Midbrain (tissue), 1 donor: ENCODE measurements at regions not wholly inside any gene's neighbourhood (a gene's known extent, or its start where the extent isn't known, plus 50 kb on each side); places are given as distances from the start of the nearest gene placed in this dataset.
"Not testable (repeated sequence)": the region's sequence is repeated elsewhere in the genome, so short reads cannot be mapped to it uniquely, and the experiment has no call there.

Source experiments
- DNase-seq: peaks from one replicate; lab custom pipeline; 2025; lab: John Stamatoyannopoulos, UW

DNA sequence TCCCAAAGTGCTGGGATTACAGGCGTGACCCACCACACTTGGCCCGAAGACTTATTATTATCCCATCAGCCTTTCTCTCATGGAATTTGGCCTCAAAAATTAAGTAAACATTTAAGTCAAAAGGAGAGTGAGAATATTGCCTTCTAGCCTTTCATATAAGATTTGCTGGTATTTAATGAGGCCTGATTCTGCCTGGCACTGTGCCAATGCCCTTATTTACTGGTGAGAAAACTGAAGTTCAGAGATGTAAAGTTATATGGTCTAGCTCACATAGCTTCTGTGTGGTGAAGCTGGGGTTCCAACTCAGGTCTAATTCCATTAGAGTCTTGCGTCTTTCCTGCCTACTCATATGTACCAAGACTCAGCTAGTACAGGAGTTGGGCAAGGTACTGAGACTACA, 260.2 kb downstream of the SDHAF3 start:
- DNase-seq = no peak

DNA sequence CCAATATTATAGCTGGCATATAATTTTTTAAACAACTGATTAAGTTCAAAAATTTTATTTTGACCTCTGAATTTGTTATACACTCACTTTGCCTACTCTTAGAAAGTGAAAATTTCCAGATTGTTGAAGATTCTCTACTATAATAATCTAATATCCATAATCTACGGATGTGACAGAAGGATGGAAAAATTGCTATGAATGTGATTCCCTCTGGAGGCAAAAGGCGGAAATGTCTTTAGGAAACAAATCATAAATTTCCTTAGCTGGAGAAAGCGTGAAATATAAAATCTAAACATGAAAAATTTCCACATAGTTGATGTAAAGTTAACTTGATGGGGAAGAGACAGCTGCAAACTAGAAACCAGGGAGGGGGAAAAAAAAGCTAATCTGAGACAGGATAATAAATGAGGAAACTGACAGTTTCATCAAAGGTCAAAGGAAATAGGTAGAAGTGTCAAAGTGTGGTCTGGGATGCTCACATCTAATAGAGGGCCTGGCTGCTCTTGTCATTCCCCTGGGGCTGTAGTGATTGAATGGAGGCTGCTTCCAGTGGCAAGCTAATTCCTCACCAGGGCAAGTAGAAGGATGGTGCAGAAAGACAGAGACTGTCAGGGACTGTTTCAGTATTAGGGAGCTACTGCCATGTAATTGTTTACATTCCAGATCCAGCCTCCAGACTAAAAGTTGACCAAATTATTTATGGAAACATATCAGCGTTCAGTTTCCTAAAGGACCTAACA, 264.5 kb downstream of the SDHAF3 start:
- peak; percentile 6 for DNase-seq

DNA sequence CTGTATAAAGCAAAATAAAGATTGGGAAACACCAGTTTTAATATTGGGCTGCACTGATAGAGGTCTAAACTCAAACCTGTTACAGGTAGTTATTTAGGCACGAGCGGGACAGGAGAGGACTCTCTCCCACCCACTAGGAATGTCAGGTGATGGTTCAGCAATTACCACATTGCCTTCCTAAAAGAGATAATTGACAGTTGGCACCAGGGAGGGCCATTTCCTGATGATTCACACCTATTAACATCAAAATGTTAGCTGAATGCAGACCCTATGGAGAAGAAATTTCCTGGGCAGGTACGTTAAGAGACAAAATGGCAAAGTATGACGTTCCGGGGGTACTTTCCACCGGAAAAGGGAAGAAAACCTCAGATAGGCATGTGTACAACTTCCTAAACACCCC, 272.6 kb downstream of the SDHAF3 start:
- DNase-seq = no peak

DNA sequence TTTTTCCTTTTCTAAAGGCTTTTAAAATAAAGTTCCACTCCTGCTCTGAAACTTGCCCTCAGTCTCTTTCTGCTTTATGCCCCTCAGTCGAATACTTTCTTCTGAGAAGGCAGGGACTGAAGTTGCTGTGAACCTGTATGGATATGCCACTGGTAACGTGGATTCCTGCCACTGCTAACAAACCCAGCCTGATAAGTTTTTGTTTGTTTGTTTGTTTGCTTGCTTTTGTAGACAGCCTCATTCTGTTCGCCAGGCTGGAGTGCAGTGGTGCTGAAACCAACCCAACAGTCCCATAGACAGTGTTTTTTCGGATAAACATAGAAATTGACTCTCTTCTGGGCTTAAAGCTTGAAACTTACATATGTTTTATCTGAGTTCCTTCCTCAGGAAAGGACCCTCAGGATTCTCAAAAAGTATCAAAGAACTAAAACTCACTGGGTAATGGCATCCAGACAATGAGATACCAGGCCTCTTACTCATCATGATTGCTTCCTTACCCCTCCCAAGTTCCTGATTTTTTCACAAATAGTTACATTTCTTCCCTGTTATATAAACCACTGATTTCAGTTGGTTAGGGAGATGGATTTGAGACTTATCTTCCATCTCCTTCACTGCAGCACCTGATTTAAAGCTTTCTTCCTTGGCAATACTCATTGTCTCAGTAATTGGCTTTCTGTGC, 273.6 kb downstream of the SDHAF3 start:
- no peak for DNase-seq

DNA sequence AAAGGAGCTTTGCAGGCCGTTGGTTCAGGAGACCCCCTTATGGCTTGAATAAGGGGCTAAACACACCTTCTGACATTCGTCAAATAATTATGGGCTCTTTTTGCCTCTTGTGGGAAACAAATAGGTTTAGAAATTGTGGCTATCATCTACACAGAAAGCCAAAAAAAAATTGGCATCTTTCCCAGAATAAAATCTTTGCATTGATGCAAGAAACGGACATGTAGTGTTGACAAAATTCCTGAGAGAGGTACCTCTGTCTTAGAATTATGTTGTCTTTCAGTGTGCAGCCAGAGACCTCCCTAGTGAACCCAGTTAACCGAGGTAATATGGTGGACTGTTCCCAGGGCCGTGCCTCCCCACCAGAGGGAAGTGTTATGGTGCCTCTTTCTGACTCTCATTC, 283.9 kb downstream of the SDHAF3 start:
- no peak for DNase-seq

DNA sequence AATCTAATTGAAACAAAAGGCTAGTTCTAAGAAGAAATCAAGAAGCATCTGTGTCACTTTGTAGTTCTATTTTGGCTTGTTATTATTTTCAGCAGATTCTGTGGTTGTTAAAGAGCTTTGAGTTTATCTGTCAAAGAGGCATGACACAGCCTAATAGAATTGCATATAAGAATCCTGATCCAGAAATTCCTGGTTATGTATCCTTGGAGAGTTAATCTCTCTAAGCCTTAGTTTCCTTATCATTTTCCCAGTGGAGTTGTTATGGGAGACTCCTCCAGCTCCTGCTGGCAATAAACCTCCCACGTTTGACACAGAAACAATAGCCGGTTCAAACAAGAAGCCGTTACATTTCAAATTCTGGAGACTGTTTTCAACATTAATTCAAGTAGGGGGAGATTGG, 288.3 kb downstream of the SDHAF3 start:
- DNase-seq = no peak

DNA sequence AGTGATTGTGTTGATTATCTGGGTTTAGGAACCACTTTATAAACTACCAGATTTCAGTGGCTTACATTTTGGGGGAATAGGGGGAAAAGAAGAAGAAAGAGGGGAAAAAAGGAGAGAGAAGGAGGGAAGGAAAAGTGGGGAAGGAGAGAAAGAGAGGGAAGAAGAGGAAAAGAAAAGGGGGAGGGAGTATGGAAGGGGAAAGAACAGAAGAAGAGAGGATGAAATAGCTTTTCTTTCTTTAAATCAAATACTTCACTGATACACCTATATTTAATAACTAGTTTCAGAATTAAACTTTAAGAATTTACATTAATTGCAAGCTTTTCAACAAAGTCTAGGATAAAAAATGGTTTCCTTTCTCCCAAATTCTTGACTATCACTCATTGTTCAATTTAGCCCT, 289.6 kb downstream of the SDHAF3 start:
- DNase-seq = no peak

DNA sequence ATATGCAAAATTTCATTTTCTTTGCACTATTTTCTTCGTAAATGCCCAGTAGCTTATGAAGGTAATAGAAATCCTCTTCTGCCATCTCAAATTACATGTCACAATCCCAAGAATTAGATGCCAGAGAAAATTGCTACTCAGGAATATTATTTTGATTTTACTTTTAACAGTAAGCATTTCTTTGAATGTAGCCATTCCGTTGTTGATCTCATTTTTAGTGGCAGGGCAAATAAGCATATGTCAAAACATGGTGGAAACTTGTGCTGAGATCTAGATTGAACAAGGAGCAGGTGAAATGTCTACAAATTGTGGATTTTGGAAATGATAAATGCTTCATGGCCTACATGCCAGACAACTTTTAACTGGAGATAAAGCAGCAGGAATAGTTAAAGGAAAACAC, 291.8 kb downstream of the SDHAF3 start:
- DNase-seq = no peak

DNA sequence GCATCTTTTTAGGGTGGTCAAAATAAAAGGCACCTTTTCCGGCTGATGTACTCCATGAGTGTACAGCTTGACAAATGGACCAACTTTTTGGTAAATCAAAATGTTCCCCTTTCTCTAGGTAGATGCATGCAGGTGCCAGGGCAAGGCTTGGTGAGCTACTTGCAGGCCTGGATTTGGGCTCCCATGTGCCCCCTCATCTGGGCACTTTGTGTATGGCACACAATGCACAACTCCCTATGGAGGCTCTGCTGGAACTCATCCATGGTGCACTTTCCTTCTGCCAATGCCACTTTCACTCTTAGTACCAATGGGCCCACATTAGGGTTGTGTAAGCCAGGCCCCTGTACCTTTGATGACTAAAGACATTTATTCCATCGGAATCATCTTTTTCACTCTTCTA, 300.8 kb downstream of the SDHAF3 start:
- DNase-seq = no peak

DNA sequence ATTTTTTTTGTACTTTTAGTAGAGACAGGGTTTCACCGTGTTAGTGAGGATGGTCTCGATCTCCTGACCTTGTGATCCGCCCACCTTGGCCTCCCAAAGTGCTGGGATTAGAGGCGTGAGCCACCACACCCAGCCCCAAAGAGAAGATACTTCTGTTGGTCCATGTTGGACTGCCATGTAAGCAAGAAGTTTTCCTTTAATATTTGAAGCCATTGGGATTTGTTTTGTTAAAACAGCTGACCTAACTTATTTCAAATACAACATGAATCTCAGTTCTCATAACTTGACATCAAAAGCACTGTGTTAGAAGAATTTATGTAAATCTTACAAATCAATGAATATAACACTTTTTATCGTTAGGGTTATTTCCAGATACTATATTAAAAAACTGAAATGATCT, 302.4 kb downstream of the SDHAF3 start:
- no peak for DNase-seq

DNA sequence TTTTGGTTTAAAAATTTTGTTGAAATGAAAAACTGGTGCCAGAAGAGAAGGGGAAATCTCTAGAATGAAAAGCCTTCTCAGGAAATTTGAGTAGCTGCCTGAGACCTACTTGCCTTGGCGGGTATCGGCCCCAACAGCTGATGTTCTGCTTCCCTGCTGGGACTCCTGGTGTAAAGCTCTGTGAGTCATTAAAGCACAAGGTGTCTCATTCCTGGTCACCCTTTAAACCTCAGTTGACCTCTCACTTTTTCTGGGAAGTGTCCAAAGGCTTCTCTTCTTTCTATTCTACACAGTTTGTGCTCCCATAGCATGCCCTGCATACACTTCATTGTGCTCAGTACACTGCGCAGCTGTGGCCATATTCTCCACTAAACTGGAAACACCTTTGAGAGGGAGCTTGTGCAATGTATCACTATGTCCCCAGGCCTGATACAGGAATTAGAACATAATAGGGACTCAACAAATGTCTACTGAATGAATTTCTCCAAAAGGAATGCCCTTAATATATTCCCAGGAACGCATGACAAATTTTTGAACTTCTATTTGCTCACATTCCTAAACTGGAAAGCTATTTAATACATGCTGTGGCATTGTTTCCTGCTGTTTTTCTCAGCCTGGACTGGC, 303.9 kb downstream of the SDHAF3 start:
- DNase-seq = no peak

DNA sequence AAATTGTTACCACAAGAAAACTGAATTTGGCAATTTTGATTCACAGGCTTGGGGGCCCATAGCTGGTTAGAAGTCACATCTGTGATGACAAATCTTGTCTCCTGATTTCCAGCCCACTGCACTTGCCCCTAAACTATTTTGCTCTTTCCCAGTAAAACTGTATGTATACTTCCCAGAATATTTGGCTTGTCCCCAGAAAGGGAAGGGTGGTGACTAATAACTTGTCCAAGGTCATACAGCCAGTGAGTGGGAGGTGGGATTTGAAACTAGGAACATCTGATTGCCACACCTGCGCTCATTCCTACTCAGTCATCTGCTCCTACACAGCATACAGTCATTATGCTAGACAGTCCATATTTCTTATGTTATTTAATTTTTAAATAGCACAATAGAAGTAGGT, 304.5 kb downstream of the SDHAF3 start:
- DNase-seq = no peak

DNA sequence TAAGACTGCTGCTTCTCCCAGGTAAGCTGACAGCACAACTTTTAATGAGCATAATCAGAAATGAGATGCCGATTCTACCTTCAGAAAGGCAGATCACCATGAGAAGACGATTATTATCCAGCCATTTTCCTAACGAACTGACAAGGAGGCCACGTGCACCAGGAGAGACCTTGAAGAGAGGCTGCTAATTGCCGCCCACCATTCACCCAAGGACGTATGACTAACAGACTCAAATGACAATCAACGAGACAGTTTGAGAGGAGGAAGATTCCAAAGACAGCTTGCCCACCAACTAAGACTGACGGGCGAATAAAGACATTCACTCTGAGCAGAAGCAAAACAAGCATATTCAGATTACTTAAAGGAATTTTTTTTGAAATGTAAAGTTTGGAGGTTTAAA, 301.9 kb upstream of the TAC1 start:
- no peak for DNase-seq

DNA sequence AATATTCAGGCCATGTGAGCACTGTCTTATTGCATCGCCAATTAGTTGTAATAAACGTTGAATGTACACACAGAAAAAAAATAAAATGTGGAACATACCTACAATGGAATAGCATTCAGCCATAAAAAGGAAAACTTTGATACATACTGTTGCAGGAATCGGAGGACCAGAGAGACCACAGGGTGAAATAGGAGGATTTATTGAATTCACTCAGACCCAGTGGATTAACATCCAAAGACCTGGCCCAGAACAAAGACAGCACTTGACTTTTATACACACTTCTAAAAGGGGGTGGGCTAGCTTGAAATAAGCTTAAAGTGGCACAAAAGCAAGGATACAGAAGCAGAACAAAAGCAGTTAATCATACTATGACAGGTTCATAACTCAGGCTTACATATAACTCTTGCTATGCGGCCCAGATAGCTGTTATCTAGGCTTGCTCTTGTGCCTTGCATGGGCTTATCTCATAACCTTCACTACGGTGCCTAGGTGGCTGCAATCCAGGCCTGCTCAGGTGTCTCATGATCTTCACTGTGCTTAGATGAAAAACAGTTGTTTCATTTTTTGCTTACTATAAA, 292.2 kb upstream of the TAC1 start:
- DNase-seq = no peak

DNA sequence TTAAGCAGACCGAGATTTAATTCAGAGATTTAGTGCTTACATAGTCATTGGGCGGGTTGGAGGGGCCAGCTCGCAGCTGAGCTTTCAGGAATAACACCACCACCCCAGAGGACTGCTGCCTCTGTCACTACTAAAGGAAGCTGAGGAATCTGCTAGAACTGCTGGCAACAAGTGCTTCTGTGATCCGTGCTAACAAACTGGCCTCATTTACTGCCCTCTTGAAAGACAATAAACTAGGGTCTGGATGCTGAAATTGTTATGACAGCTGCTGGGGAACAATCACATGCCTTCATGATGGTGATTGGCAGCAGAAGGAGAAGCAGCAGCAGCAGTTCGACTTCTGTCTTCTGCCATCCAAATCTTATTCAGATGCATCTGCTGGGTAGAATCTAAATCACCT, 285.5 kb upstream of the TAC1 start:
- no peak for DNase-seq

DNA sequence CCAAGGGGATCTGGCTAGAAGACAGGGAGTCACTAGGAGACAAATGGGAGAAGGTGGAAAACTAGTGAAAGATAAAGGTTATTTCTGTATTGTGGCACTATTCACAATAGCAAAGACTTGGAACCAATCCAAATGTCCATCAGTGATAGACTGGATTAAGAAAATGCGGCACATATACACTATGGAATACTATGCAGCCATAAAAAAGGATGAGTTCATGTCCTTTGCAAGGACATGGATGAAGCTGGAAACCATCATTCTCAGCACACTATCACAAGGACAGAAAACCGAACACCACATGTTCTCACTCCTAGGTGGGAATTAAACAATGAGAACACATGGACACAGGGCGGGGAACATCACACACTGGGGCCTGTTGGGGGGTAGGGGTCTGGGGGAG, 282.4 kb upstream of the TAC1 start:
- DNase-seq = not testable (repeated sequence)

DNA sequence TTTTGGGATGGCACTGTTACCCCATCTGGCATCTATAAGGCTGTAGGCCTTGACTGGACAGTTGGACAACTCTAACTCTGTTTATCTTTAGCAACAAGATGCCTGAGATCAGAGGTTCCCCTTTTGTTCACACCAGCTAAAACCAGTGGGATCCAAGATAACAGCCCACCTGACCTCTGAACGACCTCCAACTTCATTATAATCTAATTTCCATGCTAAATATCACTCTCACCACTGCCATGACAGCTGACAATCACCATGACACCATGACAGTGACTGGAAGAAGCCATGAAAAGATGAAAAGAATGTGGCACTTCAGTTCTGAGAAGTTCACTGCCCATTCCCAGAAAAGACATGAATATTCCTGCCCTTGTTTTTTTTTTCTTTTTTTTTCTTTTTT, 281.4 kb upstream of the TAC1 start:
- DNase-seq = no peak

DNA sequence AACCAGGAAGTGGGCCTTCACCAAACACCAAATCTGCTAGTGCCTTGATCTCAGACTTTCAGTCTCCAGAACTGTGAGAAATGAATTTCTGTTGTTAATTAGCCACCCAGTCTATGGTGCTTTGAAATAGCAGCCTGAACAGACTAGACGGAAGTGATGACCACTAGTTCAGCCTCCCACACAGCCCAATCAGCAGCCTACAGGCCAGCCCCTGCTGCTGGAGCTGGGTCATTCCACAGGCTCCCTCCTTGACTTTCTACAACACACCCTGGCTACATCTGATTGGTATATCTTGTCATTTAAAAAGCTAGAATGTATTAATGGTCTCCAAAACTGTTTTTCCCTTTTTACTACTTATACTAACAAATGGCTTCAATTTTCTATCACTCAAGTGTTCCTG, 277.2 kb upstream of the TAC1 start:
- no peak for DNase-seq

DNA sequence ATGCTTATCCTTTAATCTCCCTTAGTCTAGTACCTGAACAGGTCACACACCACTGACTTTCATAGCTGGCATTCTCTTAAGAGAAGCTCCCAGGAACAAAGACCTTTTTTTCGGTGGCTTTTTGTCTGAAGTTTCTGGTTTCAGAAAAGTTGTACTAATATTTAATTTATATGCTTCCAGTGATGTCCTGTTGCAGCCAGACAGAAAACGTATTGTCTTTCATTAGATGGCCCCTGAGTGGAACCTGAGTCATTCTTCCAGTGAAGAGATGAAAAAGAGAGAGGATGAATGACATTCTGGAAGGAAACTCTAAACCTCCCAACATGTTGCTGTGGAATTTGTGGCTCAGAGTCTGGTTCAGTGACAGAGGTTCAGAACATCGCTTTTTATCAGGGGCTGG, 274.8 kb upstream of the TAC1 start:
- no peak for DNase-seq

DNA sequence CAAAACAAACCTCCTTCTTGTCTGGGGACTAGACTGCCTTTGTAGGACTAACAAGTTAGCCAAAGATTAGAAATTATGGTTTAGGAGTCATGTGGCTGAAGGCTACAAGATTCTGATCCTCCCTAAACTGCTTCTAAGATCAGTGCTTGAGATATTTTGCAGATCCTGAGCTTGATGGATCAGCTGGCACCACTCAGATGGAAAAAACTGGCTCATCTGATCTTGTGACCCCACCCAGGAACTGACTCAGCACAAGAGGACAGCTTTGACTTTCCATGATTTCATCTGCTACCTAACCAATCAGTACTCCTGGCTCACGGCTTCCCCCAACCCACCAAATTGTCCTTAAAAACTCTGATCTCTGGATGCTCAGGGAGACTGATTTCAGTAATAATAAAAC, 271.5 kb upstream of the TAC1 start:
- DNase-seq = no peak

DNA sequence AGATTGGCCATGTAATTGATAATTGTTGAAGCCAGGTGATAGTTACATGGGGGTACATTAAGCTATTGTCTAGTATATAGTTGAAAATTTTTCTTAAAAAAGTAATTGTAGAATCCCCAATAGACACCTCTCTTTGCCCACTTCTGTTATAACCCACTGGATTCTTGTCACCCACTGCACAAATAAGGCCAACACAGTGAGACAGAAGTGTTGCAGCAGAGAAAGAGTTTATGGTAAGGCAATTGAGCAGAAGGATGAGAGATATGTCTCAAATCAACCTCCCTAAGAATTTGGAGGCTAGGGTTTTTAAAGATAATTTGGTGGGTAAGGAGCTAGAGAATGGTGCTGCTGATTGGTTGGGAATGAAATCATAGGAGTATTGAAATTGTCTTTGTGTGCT, 270.3 kb upstream of the TAC1 start:
- DNase-seq = no peak

DNA sequence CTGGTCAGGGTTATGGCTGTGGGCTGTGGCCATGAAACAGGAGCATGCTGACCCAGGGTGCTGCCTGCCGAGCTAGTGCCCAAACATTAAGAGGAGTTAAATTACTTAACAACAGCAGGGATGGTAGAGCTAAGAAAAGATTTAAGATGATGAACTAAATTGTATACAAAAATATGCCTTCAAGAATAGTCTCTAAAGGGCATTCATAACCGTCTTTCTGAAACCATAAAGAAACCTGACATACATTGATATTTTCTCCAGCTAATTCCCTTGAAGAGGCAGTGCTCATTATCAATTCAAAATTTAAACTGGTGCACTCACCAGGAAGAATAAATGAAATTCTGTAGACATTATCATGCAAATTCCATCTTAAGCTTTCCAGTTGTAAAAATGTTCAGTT, 265.8 kb upstream of the TAC1 start:
- no peak for DNase-seq
